Fibroblast of upper back skin (primary cell): ENCODE measurements at regions not wholly inside any gene's neighbourhood (a gene's known extent, or its start where the extent isn't known, plus 50 kb on each side); places are given as distances from the start of the nearest gene placed in this dataset.
"Not testable (repeated sequence)": the region's sequence is repeated elsewhere in the genome, so short reads cannot be mapped to it uniquely, and the experiment has no call there.

Source experiments
- DNase-seq: peaks from one replicate; pipeline ENCODE4 v3.0.0-alpha.2; 2013

DNA sequence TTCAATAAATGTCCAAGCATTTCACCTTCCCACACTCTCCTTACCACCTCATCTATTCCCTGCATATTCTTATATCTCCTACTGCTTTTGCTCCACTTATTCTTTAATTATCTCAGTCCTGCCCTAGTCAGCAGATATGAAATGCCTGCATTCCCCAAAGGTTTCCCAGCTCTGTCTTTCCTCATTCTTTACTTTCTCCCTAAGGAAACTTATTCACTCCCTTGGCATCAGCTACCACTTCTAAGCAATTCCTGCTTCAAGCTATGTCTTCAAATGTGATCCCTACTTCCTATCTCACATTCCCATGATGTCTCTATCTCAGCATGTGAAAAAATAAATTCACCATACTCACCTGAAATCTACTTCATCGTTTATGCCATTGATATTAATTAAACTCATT is 111.8 kb downstream of the CAPZA3 start:
- peak; percentile 48 for DNase-seq

DNA sequence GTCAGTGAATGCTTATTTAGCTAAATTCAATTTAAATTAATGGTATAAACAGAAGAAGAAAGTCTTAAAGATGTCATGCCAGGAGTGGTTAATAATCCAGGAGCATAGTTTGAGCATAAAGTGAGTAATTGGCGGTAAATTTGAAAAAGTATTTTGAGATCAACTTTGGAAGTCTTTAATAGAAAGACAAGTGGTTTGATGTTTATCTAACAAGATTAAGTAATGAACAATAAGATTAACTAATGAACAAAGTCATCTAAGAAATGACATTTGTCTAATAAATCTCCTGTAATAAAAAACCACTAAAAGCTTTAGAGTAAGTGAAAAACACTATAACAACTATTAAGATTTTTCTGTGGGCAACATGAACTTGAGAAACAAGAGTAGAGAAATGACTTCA is 112.8 kb downstream of the CAPZA3 start:
- DNase-seq, result no peak

DNA sequence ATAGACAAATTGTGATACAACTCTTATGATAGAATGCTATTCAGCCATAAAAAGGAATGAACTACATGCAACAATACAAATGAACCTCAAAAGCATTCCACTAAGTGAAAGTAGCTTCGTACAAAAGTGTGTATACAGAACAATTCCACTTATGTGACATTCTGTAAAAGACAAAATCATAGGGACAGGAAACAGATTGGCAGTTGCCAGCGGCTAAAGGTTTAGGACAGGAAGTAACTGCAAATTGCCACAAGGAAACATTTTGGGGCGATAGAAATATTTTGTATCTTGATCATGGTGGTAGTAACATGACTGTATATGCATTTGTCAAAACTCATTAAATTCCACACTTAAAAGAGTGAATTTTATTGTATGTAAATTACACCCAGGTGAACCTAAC is 113.4 kb downstream of the CAPZA3 start:
- no peak for DNase-seq

DNA sequence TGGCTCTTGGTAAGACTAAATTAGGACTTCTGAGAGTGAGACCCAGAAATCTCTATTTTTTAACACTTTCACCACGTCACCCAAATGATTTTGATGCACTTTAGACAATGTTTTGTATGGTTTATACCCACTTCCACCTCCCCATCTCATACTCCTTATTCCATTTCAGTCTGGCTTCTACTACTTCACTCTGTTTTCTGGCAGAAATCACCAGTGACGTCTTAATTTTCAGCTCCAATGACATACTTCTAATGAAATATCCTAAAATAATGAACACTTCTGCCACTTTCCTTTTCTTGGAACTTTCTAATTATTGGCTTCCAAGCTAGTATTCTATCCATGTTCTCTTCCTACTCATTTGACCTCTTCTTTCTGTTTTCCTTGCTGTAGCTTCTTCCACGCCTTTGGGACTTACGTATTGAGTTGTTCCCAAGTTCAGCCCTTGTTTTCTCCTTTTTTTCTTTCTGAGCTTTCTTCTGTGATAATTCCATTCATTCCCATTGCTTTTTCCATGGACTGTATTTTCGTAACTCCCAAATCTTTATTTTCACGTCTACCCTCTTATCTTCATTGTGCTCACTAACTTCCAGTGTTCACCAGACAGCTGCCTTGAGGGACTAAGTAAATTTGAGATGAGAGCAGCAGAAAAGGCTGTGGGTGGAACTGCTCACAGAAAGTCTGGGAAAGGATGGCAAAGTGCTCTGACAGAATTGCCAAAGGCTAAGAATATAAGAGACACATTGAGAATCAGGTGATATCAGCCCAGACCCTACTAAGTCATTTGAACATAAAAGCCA is 115.8 kb downstream of the CAPZA3 start:
- DNase-seq, result no peak

DNA sequence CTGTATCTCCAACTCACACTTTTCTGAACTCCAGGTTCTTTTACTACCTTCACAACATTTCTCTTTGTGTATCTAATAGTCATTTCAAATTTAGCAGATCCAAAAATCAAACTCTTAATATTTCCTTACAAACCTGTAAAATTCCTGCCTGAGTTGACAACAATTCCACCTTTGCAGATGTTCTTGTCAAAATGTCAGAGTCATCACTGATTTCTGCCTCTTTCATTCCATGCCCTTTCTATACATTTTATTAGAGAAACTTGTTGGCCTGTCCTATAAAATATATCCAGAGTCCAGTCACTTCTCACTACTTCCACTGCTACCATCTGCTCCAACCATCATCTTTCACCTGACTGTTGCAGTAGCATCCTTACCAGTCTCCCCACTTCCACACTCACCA is 119.7 kb downstream of the CAPZA3 start:
- DNase-seq, result no peak

DNA sequence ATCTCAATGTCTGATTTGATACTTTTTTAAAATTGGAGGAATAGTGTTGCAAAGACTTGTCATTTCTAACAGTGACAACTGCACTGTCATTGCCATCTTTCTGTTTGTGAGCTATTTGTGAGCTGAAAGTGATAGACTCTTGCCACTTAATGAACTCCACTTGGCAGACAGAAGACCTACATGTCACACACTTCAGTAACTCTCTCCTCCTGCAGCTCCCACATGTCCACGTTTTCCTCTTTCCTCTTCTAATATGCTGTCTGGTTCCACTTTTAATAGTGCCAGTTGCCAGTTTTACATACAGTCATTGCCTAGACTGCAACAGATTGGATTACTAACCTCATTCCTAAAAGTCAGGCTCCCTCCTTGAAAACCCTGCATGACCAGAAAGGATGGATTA is 121.5 kb downstream of the CAPZA3 start:
- no peak for DNase-seq

DNA sequence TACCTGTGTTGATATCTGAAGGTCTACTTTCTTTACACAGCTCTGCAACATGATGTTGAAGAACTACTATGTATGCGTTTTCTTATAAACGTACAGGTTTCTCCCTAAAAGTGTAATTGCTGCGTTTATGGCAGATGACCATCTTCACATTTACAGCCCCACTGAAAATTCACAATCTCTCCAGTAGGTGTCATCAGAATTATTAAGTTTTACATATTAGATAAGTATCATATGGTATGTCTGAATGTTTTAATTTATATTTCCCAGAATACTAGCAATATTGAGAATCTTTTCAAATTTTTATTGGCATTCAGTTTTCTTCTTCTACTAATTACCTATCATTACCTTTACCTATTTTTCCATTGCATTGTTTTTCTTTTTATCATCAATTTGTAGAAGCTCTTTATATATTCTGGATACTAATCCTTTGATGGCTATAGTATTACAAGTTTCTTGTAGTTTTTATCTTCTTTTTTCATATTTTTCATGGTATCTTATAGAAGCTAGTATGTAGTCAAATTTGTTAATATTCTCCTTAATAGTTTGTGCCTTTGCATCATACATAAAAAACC is 123.5 kb downstream of the CAPZA3 start:
- DNase-seq, result peak; percentile 25

DNA sequence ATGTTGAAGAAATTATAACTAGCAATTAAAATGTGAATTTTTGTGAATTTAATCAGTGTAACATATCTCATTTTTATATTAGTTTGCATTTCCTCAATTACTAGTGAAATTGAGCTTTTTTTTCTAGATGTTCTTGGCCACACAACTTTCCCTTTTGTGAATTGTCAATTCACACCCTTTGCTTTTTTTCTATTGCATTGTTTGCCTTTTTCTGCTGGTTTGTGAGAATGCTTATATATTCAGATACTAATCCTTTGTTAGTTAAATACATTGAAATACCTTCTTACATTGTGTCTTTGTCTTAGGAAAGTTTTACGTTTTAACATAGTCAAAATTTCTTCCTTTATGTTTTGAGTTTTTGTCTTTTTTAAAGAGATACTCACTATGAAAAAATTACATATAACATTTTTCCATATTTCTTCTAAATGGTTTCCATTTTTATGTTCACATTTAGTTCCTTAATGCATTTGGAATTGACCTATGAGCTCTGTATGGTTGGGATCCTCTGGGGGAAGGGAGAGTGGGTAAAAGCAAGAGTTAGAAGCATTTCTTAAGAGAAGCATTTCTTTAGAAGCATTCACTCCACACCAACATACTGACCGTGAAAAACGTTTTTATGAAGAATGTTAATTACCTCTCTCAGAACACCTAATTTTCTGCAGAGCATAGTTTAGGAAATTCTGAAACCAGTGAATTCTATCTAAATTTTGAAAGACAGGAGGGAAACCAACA is 126.0 kb downstream of the CAPZA3 start:
- no peak for DNase-seq

DNA sequence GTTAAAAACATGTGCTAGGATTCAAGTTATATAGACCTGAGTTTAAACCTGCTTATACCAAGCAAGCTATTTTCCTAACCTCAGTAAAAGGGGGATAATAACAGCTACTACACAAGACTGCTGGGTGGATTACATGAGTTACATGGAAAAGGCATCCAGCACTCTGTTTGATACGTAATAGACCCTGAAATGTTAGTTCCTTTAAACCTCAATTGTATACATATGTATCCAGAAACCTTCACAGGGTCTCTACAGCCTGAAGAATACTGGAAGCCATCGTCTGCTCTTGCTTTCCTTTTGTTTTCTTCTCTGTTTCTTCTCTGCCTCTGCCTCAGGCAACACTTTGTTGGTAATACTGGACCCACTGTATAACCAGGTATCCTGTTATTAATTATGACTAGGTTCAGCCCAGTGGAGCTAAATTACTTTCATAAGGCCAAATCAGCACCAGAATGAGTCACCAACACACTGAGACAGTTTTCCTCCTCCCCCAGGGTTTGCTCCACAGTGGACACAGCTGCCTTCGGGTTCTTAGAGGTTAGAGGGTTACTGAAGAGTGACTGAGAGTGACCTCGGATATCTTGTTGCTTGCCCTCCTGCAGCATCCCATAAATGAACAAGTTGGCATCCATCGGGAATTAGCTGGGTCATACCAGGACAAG is 127.1 kb downstream of the CAPZA3 start:
- peak; percentile 80 for DNase-seq

DNA sequence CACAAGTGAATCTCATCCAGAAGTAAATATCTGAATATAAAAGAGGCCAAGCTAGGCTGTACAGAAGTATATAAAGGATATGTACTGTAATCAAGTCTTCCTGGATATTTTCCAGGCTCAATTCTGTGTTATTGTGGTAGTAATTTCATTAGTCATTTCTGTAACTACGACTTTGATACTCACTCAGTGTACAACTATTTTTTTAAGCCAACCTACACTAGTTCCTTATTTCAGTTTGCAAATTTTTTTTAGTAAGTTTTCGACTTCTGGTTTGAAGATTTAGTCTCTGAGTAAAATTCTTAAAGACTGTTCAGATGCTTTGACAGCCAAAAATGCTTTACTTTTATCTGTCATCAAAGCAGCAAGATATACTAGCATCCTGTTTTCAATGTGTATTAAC is 130.8 kb downstream of the CAPZA3 start:
- peak; percentile 71 for DNase-seq

DNA sequence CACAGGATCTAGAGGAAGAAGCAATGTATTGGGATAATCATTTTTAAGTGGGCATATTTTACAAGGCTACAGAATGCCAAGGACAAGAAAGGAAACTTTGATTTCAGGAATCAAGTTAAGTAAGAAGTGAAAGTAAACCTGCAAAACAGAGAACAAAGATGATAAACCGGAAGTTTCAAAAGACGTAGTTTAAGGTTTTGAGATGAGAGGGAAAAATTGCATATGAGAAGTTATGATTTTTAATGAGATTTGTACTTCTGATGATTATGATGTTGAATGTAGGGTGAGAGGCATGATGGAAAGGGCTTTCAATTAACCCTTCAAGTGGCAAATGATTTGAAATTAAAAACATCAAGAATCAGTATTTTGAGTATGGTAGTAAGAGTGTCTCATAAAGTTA is 134.9 kb downstream of the CAPZA3 start:
- DNase-seq, result no peak

DNA sequence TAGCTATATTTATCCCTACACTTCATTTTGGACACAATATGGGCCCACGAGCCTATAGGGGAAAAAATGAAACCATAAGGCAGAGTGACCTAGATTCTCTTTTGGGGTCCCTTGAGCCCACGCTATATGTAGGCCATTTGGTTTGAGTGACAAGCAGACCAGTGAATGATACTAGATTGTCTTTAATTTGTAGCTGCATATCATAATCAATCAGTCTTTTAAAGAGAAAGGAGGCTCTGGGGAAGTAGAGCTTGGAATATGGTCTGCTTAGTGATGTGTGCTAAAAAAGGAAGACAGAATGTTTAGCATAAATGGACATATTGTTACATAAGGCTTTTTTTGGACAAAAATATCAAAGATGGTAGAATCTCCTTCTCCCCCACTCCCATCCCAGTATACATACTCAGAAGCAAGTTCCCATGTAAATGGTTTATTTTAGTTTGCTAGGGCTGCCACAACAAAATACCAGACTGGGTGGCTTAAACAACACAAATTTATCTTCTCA is 140.8 kb downstream of the CAPZA3 start:
- no peak for DNase-seq

DNA sequence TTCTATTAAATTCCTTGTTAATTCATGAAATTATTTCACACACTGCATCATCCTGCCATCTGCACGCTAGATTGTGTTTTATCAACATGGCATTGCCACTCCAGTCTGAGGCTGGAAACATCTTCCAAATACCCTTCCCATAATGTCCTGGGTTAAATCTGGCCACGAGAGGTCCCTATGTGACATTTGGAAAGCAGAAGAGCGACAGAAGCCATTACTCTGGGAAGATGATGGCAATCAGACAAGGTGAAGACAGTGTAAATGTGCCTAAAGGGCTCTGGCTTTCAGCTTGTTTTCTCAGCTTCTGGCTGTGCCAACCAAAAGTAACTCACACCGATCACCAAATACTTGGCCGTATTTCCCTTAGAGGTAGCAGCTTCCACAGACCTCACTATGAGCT is 144.8 kb downstream of the CAPZA3 start:
- no peak for DNase-seq

DNA sequence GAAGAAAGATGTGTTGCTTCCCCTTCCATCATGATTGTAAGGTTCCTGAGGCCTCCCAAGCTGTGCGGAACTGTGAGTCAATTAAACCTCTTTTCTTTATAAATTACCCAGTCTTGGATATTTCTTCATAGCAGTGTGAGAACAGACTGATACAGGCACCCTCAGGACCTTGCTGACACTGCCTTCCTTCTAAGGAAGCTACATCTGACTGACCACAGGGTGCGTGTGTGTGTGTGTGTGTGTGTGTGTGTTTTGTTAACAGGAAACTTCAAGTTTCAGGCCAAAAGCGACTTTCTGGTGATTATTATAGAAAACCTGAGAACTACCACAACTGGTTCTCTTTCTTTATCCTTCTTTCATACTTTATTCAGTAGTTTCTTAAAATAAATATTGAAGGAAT is 149.0 kb downstream of the CAPZA3 start:
- DNase-seq, result no peak

DNA sequence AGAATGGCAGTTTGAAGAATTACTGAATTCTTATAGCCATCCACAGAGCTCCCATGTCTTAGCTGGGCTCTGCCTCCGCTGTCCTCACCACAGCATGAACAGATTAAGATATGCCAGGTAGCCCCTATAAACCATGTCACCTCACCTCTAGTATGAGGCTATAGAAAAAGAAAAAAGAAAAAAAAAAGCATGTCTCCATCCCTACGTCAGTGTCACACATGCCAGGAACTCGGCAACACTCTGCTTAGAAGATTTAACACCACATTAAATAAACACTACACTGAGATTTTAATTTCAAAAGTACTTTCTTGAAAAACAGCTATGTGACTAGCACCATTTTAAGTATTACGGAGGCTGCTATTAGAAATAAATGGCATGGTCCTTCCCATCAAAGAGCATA is 149.4 kb downstream of the CAPZA3 start:
- no peak for DNase-seq

DNA sequence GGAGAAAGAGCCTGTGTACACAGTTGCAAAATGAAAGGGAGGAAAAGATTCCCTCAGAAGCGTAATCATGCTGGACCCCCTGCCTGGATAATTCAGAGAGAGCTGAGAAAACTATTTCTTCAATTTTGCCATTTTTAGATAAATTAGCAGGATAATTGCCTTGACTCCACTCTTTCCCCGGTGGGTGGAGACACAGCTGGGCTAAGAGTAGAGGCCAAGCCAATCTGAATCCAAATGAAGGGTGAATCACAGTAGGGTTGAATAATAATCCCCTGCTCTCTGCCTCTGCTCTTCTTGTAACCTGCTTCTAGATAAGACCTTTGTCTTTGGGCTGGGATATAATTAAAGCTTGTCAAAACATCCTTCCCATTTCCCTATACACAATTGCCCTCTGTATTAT is 150.1 kb downstream of the CAPZA3 start:
- DNase-seq, result no peak

DNA sequence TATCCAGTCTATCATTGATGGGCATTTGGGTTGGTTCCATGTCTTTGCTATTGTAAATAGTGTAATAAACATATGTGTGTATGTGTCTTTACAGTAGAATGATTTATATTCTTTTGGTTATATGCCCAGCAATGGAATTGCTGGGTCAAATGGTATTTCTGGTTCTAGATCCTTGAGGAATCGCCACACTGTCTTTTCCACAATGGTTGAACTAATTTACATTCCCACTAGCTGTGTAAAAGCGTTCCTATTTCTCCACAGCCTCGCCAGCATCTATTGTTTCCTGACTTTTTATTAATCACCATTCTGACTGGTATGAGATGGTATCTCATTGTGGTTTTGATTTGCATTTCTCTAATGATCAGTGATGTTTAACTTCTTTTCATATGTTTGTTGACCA is 152.7 kb downstream of the CAPZA3 start:
- DNase-seq, result not testable (repeated sequence)

DNA sequence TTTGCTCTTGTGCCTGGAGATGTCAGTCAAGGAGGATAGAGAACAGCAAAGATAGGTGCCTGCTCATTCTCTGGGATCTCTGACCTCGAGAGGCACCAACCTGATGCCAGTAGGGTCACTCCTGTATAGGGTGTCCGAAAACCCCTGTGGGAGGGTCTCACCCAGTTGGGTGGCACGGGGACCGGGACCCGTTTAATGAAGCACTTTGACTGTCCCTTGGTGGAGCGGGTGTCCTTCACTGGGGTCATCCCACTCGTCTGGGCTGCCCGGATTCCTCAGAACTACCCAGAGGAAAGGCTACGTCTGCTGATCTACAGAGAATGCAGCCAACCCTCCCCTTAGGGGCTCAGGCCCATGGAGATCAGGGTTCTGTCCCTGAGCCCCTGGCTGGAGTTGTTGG is 157.6 kb downstream of the CAPZA3 start:
- DNase-seq, result no peak

DNA sequence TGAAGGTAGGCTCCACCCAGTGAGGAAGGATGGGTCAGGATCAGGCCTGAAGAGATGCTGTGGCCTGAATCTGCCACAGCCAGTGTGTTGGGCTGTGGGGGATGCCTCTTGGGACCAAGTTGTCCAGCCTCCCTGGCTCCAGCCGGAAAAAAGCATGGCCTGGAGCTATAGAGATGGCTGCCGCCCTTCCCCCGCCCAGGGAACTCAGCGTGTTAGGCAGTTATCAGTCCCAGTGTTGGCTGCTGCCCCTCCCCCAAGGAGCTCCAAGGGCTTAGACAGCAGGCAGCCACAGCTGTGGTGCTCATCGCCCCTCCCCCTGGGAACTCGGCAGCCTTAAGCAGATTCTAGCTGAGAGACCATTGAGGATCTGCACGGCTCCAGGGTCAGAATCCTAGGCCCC is 158.0 kb downstream of the CAPZA3 start:
- peak; percentile 9 for DNase-seq

DNA sequence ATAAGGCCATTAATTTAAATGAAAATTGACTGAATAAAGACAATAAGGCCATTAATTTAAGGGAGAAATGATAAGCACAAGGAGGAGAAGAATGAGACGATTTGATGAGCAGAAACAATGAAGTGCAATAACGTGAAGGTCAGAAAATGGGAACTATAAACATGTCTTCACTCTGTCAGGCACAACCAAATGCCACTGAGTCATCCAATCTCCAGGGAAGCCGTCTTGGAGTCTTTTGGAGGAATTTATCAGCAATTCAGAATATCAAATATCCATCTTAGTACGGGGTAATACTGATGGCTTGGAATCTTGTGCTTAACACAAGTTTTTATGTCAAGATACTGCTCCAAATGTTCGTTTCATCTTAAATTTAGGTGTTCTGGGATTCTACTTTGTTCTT is 159.9 kb downstream of the CAPZA3 start:
- peak; percentile 22 for DNase-seq

DNA sequence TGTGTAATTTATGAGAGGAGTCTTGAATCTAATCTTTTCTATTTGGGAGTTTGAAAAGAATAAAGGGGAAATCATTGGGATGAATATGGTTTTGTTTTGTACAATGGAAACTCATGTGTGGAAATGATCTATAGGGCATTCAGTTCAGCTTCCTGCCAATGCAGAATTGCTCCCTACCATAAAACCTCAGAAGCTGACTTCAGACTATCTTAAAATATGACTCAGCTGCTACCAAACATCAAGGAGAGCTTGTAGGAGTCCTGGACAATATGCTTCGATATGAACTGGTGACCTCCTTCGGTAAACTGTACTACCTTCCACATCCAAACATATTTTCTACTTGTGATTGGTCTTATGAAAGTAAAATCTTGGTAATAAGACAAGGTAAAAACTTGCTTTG is 160.6 kb downstream of the CAPZA3 start:
- DNase-seq, result peak; percentile 48

DNA sequence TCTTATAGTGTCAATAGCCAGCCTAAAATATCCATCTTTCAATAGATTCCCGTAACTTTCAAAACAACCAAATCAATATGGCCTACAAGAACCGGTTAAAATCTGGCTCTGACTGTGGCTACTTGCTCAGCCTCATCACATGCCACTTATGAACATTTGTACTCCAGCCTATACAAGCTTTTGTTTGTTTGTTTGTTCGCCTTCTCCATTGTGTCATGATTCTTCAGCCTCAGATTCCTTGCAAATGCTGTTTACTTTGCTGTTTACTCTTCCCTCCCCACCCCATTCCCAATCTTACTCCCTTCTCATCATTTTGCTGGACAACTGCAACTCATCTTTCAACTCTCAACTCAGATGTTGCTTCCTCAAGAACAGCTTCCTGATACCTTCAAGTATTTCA is 161.2 kb downstream of the CAPZA3 start:
- DNase-seq, result no peak

DNA sequence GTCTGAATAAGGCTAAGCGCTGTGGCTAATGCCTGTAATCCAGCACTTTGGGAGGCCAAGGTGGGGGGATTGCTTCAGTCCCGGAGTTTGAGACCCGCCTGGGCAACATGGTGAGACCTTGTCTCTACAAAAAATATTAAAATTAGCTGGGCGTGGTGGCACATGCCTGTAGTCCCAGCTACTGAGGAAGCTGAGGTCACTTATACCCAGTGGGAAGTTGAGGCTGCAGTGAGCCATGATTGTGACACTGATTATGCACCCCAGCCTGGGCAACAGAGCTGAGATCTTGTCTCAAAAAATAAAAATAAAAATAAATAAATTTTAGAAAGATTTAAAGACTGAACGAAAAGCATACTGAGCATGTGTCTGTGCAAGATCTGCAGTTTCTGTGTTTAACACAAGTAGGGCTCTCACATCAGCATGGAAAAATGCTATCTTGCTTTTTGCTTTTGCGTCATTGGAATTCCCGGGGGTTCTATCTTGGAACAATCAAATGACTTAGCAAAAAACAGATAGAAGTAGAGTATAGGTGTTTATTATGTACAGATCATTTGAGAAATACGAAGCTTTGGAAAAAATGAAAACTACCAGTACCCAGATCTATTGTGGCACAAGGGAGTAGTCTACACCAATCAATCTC is 161.9 kb downstream of the CAPZA3 start:
- DNase-seq, result no peak
